Mesendoderm (in vitro differentiated cells): ENCODE measurements at regions not wholly inside any gene's neighbourhood (a gene's known extent, or its start where the extent isn't known, plus 50 kb on each side); places are given as distances from the start of the nearest gene placed in this dataset.
"Not testable (repeated sequence)": the region's sequence is repeated elsewhere in the genome, so short reads cannot be mapped to it uniquely, and the experiment has no call there.

Source experiments
- DNase-seq: peaks from one replicate; pipeline ENCODE4 v3.0.0; 2013
- H2AK5ac ChIP-seq: 2 replicates; pipeline ENCODE4 v1.6.1; 2013; ENCODE audit warnings: low read length, inconsistent platforms
- H2BK120ac ChIP-seq: 2 replicates; pipeline ENCODE4 v1.6.1; 2013; ENCODE audit warnings: low read depth, mild to moderate bottlenecking, low read length, moderate library complexity, mixed read lengths
- H2BK15ac ChIP-seq: replicated peaks from 2 replicates; pipeline ENCODE4 v1.6.1; 2013; ENCODE audit warnings: low read depth, mild to moderate bottlenecking, moderate library complexity
- H2BK5ac ChIP-seq: 2 replicates; pipeline ENCODE4 v1.6.1; 2013; ENCODE audit warnings: low read length, inconsistent platforms
- H3K18ac ChIP-seq: 2 replicates; pipeline ENCODE4 v1.6.1; 2013; ENCODE audit warnings: mild to moderate bottlenecking, low read length, mixed read lengths
- H3K23ac ChIP-seq: one replicate; pipeline ENCODE4 v1.6.1; 2013; ENCODE audit warnings: low read length
- H3K27ac ChIP-seq: 2 replicates; pipeline ENCODE4 v1.5.1; 2013; ENCODE audit warnings: low read depth, mild to moderate bottlenecking, inconsistent platforms, low read length, moderate library complexity
- H3K27me3 ChIP-seq: 2 replicates; pipeline ENCODE4 v1.6.1; 2013; ENCODE audit warnings: low read length, control low read depth, mild to moderate bottlenecking, inconsistent platforms; ENCODE audit not compliant: insufficient read depth, poor library complexity
- H3K36me3 ChIP-seq: 2 replicates; pipeline ENCODE4 v1.6.1; 2013; ENCODE audit warnings: low read length, inconsistent platforms; ENCODE audit not compliant: control insufficient read depth, insufficient read depth
- H3K4ac ChIP-seq: one replicate; pipeline ENCODE4 v1.6.1; 2013; ENCODE audit warnings: low read depth, mild to moderate bottlenecking, low read length, moderate library complexity
- H3K4me1 ChIP-seq: 2 replicates; pipeline ENCODE4 v1.6.1; 2013; ENCODE audit warnings: low read depth, low read length, inconsistent platforms; ENCODE audit not compliant: control insufficient read depth
- H3K4me2 ChIP-seq: 2 replicates; pipeline ENCODE4 v1.6.1; 2013; ENCODE audit warnings: low read length
- H3K4me3 ChIP-seq: 2 replicates; pipeline ENCODE4 v1.5.1; 2013; ENCODE audit warnings: mild to moderate bottlenecking, low read length
- H3K56ac ChIP-seq: one replicate; pipeline ENCODE4 v1.6.1; 2013; ENCODE audit warnings: low read length
- H3K79me1 ChIP-seq: 2 replicates; pipeline ENCODE4 v1.6.1; 2013; ENCODE audit warnings: low read length, inconsistent platforms
- H3K79me2 ChIP-seq: 2 replicates; pipeline ENCODE4 v1.6.1; 2013; ENCODE audit warnings: mild to moderate bottlenecking, low read length; ENCODE audit not compliant: control insufficient read depth, insufficient read depth
- H3K9ac ChIP-seq: 2 replicates; pipeline ENCODE4 v1.6.1; 2013; ENCODE audit warnings: low read length, inconsistent platforms
- H4K5ac ChIP-seq: one replicate; pipeline ENCODE4 v1.6.1; 2013; ENCODE audit warnings: low read length
- H4K8ac ChIP-seq: one replicate; pipeline ENCODE4 v1.6.1; 2013; ENCODE audit warnings: low read depth, mild to moderate bottlenecking, control low read depth, low read length, moderate library complexity
- WGBS: extraction: QIAGEN DNeasy Blood & Tissue Kit; methylation state at CpG from one replicate; pipeline ENCODE4 v1.1.7; 2013; ENCODE audit warnings: low lambda C conversion rate, missing lambda C conversion rate; ENCODE audit not compliant: insufficient coverage; ENCODE audit errors: extremely low coverage; 5-methylcytosine and 5-hydroxymethylcytosine counted together

DNA sequence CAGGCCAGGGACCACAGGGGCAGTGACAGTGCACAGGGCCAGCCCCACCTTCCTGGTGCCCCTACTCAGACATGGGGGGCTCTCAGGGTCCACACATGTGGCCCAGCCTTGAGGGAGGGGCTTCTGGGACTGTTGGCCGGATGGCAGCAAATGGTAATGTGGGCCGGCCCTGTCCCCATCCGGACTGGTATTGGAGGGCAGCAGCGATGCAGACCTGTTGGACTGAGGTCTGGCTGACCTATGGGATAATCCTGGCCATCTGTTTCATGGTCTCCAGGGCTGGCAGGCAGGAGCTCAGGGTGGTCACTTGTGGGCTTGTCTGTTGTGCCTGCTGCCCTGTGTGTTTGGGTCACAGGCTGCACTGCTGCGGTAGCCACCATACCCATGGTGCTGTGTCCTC lies 387.5 kb downstream of the TMEM121 start:
- no peak overlapping the region for H4K8ac ChIP-seq
- H3K4me3 ChIP-seq = no peak overlapping the region
- no peak overlapping the region for H4K5ac ChIP-seq
- no peak for DNase-seq
- no peaks in the 10 kb centered on the region for H3K79me1 ChIP-seq
- H3K23ac ChIP-seq = no peak overlapping the region
- H3K4me2 ChIP-seq = no peak overlapping the region
- WGBS = no CpG with 5 or more reads among the region's 5 CpGs
- no peaks in the 10 kb centered on the region for H3K27me3 ChIP-seq
- no peak overlapping the region for H2BK5ac ChIP-seq
- no peaks in the 10 kb centered on the region for H3K36me3 ChIP-seq
- H3K4me1 ChIP-seq = no peaks in the 10 kb centered on the region
- H2BK15ac ChIP-seq = no peak overlapping the region
- no peak overlapping the region for H3K9ac ChIP-seq
- no peak overlapping the region for H3K27ac ChIP-seq
- no peak overlapping the region for H2AK5ac ChIP-seq
- no peak overlapping the region for H3K56ac ChIP-seq
- H2BK120ac ChIP-seq = no peak overlapping the region
- no peak overlapping the region for H3K4ac ChIP-seq
- H3K18ac ChIP-seq = no peak overlapping the region
- no peaks in the 10 kb centered on the region for H3K79me2 ChIP-seq

DNA sequence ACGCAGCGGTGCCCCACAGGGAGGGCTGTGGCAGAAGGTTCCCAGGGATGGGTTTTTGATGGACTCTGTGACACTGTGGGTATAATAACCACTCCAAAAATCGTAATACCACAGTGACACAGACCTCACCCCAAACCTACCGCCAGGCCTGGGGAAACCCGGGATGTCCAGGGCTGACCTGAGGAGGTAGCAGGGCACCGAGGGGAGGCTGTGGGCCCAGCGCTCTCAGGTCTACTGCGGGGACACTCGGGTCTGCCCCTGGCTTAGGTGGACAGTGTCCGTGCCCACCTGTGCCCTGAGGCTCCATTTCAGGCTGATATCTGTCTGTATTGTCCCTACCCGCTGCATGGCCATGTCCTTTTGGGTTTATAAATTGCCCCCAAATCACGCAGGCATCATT lies 387.9 kb downstream of the TMEM121 start:
- not testable (repeated sequence) for H4K8ac ChIP-seq, H3K23ac ChIP-seq, H3K4me3 ChIP-seq, H3K4ac ChIP-seq, H2AK5ac ChIP-seq, H3K36me3 ChIP-seq, H4K5ac ChIP-seq, H3K79me2 ChIP-seq, DNase-seq, H2BK120ac ChIP-seq, H3K79me1 ChIP-seq, H2BK5ac ChIP-seq, H3K9ac ChIP-seq, H3K18ac ChIP-seq, H3K4me2 ChIP-seq, H3K27me3 ChIP-seq, H2BK15ac ChIP-seq, H3K27ac ChIP-seq, H3K56ac ChIP-seq, H3K4me1 ChIP-seq
- no CpG with 5 or more reads among the region's 12 CpGs for WGBS

DNA sequence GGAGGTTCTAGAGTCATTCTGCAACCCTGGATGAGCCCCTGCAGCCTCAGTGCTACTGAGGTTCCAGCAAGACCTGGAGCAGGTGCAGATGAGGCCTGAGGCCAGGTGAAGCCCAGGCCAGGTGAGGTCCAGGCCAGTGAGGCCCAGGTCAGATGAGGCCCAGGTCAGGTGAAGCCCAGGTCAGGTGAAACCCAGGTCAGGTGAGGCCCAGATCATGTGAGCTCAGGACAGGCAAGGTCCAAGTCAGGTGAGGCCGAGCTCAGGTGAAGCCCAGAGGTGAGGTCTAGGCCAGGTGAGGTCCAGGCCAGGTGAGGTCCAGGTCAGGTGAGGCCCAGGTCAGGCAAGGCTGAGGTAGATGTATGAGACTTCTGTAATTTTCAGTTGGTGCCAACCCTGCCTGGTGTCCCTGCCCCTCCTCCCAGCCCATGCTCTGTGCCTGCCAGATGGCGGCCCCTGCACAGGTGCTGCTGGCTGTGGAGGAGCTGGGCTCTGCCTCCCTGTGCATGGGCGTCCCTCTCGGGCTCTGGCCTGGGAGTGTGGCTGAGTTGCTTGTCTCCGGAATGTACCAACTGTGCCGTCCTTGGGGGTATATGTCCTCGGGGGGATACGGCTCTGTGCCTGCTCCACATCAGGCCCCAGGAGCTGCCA lies 388.5 kb downstream of the TMEM121 start:
- Histone ChIP-seq H3K79me2 (no peaks in the 10 kb centered on the region), H4K8ac (no peak overlapping the region), H3K56ac (no peak overlapping the region), H3K23ac (no peak overlapping the region), H2BK120ac (no peak overlapping the region), H2BK5ac (no peak overlapping the region), H3K36me3 (no peaks in the 10 kb centered on the region), H4K5ac (no peak overlapping the region), H3K4me1 (no peaks in the 10 kb centered on the region), H3K9ac (no peak overlapping the region), H2BK15ac (no peak overlapping the region), H3K4me2 (no peak overlapping the region), H3K27me3 (no peaks in the 10 kb centered on the region), H3K79me1 (no peaks in the 10 kb centered on the region), H3K4ac (no peak overlapping the region), H2AK5ac (no peak overlapping the region), H3K18ac (no peak overlapping the region), H3K4me3 (no peak overlapping the region), H3K27ac (no peak overlapping the region)
- no peak for DNase-seq
- no CpG with 5 or more reads among the region's 8 CpGs for WGBS

DNA sequence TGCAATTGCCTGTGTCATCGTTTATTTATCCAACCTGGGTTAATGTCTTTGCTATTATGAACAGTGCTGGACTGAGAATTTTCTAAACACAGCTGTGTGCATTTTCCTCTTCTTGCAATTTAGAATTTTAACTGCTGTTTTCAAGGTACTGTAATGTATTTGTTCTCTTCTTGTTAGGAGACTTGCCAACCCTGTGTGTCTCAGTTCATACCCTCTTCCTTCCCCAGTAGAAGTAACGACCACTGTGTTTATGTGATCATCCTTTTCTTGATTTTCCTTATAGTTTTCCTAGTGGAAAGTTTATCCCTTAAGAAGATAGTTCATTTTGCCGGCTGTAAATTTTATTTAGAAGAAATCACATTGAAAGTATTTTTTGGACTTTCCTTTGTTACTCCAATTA lies 389.2 kb downstream of the TMEM121 start:
- H3K36me3 ChIP-seq, H3K27ac ChIP-seq, H3K27me3 ChIP-seq, H3K79me2 ChIP-seq, H2BK5ac ChIP-seq, H3K9ac ChIP-seq, H3K4me1 ChIP-seq, H4K5ac ChIP-seq, H3K4ac ChIP-seq, H2AK5ac ChIP-seq, DNase-seq, H3K79me1 ChIP-seq, H3K4me3 ChIP-seq, H3K56ac ChIP-seq, H3K4me2 ChIP-seq, H4K8ac ChIP-seq, H2BK15ac ChIP-seq, H3K23ac ChIP-seq, H2BK120ac ChIP-seq, H3K18ac ChIP-seq: not testable (repeated sequence)
- no CpG with 5 or more reads among the region's 3 CpGs for WGBS

DNA sequence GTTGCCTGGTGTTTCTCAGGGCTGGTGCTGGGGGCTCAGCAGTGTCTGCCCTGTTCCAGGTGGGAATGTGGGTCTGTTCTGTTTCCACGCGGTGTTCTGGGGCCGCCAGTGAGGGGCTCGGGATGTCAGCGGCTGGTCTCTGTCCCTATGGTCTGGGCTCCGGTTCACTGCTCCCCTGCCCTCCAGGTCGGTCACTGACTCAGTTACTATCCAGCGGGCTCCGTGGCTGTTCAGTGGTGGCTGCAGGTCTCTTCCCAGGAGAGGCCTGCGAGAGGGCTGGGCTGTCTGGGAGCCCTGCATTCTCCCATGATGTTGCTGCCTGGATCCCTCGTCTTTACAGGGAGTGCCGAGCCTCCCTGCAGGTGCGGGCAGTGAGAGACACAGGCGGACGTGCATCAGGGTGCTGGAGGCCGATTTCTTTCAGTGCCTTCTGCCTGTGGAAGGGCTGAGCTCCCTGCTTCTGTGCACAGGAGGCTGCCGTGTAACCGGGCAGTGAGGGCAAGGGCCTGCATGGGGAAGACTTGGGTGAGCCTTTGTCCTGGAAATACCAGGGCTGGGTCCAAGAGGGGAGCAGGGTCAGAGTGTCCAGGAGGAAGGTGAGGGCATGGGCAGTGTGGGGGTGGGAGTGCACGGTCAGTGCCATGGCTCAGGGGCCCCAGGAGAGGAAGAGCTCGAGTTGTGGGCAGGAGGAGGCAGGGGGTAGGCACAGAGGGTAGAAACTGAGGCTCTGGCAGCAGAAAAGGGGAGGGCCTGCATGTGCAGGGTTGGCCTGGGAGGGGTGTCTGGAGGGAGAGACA lies 391.0 kb downstream of the TMEM121 start:
- H3K23ac ChIP-seq, H4K5ac ChIP-seq, H3K56ac ChIP-seq, H4K8ac ChIP-seq, H3K4me2 ChIP-seq, H3K4me1 ChIP-seq, H3K36me3 ChIP-seq, H3K4ac ChIP-seq, H3K79me1 ChIP-seq, H3K79me2 ChIP-seq, H3K4me3 ChIP-seq, H3K9ac ChIP-seq, H2BK15ac ChIP-seq, DNase-seq, H2AK5ac ChIP-seq, H3K27ac ChIP-seq, H2BK120ac ChIP-seq, H3K27me3 ChIP-seq, H3K18ac ChIP-seq, H2BK5ac ChIP-seq: not testable (repeated sequence)
- no CpG with 5 or more reads among the region's 20 CpGs for WGBS
